SU-DHL-6 (cell line): ENCODE measurements at regions not wholly inside any gene's neighbourhood (a gene's known extent, or its start where the extent isn't known, plus 50 kb on each side); places are given as distances from the start of the nearest gene placed in this dataset.

Experiments
- EZH2phosphoT487 ChIP-seq: fragments of 200-600 bp; sonication (generic), shearing (Covaris generic); conservative IDR thresholded peaks from 2 replicates; pipeline ENCODE4 v1.6.1; 2018; ENCODE audit warnings: mild to moderate bottlenecking, antibody characterized with exemption, low read length, moderate library complexity, mixed read lengths
- TF ChIP-seq, protein P1 (sequence below): fragments of 200-600 bp; sonication (generic); IDR thresholded peaks from one replicate; pipeline ENCODE4 v1.5.1; 2017; ENCODE audit warnings: antibody characterized with exemption, mild to moderate bottlenecking, low read length, moderate library complexity; ENCODE audit not compliant: insufficient read depth, poor library complexity, severe bottlenecking

DNA sequence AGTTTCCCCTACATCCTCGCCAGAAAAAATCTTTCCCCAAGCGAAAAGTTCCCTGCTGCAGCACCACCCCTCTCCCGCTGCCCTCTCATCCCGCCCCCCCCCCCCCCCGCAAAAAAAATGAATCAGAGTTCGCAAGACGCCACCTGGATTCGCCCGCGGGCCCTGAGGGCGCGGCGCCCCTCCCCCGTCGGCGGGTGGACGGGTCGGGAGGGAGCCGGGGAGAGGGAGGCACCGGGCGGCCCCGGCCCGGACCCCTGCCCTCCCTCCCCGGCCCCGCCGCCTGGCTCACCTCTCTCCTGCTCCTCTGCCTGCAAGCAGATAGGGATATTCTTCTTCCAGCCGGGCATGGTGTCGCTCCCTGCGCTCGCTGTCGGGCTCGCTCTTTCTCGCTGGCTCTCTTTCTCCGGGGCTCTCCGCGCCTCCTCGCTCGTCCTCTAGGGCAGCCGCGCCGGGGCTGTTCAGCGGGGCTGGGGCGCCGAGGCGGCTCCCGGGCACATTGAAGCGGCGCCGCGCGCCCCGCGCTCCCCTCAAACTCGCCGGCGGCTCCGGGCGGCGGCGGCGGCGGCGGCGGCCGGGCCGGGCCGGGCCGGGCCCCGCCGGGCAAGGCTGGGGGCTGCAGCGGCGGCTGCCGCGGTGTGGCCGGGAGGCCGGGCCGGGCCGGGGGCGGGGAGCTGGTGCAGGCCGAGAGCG lies 200.3 kb upstream of the CAND1 start:
- TF ChIP-seq, protein P1, sequence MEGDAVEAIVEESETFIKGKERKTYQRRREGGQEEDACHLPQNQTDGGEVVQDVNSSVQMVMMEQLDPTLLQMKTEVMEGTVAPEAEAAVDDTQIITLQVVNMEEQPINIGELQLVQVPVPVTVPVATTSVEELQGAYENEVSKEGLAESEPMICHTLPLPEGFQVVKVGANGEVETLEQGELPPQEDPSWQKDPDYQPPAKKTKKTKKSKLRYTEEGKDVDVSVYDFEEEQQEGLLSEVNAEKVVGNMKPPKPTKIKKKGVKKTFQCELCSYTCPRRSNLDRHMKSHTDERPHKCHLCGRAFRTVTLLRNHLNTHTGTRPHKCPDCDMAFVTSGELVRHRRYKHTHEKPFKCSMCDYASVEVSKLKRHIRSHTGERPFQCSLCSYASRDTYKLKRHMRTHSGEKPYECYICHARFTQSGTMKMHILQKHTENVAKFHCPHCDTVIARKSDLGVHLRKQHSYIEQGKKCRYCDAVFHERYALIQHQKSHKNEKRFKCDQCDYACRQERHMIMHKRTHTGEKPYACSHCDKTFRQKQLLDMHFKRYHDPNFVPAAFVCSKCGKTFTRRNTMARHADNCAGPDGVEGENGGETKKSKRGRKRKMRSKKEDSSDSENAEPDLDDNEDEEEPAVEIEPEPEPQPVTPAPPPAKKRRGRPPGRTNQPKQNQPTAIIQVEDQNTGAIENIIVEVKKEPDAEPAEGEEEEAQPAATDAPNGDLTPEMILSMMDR, result no peak
- no peak for TF ChIP-seq EZH2phosphoT487
